T-helper 22 cell (primary cell): ENCODE measurements at regions not wholly inside any gene's neighbourhood (a gene's known extent, or its start where the extent isn't known, plus 50 kb on each side); places are given as distances from the start of the nearest gene placed in this dataset.

Experiments used
- DNase-seq: peaks from one replicate; pipeline ENCODE4 v3.0.0-alpha.2; 2020; ENCODE audit warnings: low read depth

DNA sequence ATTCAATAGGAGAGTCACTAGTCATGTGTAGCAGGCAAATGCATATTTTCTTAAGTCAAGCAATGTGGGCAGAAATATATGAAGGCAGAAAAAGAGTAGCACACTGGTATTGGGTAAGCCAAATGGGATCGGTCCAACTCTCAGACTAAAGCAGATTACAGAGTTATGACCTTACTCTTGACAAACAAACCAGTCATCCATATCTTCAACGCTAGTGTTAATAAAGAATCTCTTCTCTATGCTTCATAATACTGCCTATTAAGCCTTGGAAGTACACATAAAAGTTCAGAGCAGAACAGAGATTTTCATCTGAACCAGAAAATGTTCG, 320.2 kb upstream of the JARID2 start:
- no peak for DNase-seq

DNA sequence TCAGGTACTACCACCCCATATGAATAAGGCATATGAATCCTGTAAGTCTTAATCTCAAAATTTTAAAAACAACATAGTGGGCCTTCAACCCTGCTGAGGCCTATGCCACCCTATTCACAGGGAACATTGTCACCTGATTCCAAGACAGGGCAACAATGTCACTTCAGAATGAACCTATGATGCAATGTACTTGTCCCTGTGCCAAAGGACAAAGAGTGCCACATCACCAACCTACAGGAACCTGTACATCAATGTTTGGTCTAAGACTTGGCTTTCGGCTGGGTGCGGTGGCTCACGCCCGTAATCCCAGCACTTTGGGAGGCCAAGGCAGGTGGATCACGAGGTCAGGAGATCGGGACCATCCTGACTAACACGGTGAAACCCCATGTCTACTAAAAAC, 318.5 kb upstream of the JARID2 start:
- DNase-seq = no peak

DNA sequence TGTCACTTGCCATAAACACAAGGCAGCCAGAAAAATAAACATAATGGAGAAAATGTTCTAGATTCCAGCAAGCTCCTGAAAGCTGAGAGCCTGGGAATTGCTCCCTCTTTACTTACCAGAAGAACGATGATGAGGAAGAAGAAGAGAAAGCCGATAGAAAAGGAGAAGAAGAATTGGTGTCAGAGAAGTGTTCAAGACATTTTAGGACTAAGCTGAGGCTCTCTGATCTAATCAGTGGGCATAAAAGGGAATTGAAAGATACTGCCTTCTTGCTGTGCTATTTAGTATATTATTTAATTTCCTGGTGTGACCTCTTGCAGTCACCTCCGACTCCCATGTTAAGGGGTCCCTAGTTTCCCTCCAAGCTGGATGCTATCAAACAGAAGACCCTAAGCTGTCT, 316.6 kb upstream of the JARID2 start:
- no peak for DNase-seq

DNA sequence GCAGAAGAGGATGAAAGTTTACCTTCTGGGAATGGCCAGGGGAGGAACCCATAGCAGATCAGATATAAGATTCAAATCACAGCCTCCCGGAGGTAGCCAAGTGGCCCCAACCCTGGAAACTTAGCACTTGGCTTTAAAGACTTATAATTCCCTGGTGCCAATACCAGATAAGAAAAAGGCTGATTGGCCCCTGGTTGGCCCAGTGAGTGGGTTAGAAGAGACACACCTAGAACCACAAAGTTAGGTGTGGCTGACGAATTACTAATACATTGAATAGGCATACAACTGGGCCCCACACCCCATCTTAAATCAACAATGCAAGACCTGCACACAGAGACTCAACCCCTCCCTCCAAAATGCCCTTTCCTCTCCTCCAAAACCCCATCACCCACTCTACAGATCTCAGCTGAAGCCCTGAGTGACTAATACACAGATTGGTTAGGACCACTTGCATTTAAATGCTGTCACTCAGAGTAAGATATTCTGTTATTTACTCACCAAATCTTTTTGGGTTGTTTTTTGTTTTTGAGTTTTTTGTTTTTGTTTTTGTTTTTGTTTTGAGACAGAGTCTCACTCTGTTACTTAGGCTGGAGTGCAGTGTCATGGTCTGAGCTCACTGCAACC, 315.4 kb upstream of the JARID2 start:
- DNase-seq = no peak

DNA sequence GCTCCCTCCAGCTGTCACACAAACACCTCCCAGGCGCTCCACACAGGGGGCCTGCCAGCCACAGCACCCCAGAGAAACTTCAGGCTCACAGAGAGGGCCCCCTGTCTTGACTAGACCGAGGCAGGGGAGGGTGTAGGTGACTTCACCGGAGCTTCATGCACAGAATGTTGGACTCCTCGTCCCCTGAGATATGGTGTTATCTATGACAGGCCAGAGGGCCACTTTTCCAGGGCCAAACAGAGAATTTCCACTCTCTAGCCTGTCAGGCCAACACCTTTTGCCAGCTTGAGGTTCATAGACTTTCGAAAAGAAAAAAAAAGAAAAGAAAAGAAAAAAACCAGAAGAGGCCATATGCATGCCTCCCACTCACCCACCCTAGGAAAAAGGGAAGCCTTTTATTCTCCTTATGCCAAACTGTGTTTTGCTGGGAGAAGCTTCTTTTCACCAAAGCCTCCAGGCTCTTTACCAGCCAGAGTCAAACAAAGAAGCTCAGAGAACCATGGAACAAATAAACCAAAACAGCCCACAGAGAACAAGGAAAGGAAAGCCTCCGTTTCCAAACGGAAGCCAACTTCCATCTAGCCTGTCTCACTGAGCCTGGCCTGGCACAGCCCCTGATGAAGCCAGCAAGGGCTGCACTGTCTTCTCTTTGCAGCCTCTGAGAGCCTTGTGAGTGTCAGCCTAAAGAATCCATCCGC, 313.2 kb upstream of the JARID2 start:
- no peak for DNase-seq

DNA sequence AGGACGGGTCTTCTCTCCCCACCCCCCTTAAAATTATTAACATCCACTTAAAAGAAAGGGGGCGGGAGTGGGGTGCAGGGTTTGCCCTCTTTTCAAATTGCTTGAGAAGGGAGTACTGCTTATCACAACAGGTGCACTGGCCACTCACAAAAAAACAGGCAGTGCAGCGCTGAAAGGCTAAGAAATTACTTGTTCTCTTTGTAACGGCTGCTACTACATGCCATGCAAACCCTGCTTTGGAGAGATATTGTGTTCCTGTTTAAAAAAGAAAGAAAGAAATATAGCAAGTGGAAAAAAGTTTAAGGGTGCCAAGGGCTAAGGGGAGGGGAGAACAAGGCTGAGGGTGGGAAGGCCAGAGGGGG, 312.7 kb upstream of the JARID2 start:
- no peak for DNase-seq

DNA sequence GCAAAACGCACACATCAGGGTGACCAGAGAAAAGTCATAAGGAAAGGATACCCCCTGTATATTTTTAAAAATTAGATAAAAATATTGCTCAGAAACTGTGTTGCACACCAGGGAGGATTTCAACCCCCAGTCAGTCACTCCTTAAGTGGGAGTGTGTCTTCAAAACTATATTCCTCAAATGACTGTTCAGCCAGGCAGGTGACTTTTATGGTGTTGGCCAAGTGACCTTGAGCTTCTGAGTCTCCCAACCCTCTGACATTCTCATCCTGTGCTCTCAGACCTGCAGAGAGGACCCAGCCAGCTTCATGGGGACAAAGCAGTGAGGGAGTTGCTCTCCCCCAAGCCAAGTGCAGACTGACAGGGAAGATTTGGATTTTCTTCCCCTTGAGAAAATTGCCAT, 311.9 kb upstream of the JARID2 start:
- DNase-seq = no peak

DNA sequence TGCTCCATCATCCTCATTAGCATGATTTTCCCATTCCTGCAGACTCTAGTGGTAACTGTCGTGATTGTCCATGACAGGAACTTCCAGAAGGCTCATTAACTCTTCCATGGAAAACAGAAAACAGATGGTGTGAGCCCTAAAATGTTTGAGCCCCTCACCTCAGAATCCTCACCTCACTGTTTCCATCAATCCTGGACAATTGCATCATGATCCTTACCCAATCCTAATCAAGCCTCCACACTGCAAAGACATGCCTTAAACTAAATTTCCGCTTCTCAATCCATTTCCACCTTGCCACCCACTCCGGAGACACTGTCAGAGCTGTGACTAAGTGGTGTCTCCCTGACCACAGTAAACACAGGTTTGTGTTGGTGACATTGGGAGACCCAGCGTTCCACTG, 311.0 kb upstream of the JARID2 start:
- DNase-seq = no peak

DNA sequence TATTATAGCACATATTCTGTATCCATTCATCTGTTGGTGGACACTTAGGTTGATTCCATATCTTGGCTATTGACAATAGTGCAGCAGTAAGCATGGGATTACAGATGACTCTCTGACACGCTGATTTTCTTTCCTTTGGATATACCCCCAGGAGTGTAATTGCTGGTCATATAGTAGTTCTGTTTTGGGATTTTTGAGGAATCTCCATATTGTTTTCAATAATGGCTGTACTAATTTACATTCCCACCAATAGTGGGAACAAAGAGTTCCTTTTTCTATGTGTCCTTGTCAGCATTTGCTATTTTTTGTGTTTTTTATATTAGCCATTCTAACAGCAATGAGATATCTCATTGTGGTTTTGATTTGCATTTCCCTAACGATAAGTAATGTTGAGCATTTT, 309.0 kb upstream of the JARID2 start:
- no peak for DNase-seq

DNA sequence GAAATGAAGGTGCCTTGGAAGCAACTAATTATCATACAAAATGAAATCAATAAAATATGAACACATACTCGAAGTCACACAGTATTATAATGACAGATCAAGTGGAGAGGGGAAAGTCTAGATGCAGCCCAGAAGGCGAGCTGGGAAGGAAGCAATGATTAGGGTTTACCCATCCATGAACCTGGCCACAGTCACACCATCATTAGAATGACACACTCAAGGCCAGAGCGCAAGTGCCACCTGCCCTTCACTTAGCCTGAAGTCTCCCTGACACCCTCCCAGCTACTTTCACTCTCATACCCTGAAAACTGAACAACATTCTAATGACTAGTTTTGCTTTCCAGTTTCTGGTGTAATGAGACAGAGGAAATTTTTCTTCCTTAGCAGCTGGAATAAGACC, 302.8 kb upstream of the JARID2 start:
- DNase-seq = no peak

DNA sequence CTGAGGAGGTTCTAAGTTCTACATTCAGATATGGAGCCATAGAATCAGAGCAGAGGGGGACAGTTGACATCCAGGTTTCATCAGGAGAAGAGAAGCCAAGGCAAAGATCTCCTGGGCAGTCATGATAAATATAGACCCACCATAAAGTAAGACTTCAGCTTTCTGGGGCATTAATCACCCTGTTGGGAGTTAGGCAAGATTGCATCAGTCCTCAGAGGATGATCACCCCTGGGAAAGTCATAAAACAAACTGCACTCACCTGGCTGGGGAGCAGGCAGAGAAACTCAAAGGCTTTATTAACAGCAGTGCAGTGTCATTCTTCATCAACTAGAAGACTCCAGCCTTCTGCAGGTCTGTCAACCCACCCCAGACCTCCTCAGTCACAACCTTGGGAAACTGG, 301.3 kb upstream of the JARID2 start:
- DNase-seq = no peak

DNA sequence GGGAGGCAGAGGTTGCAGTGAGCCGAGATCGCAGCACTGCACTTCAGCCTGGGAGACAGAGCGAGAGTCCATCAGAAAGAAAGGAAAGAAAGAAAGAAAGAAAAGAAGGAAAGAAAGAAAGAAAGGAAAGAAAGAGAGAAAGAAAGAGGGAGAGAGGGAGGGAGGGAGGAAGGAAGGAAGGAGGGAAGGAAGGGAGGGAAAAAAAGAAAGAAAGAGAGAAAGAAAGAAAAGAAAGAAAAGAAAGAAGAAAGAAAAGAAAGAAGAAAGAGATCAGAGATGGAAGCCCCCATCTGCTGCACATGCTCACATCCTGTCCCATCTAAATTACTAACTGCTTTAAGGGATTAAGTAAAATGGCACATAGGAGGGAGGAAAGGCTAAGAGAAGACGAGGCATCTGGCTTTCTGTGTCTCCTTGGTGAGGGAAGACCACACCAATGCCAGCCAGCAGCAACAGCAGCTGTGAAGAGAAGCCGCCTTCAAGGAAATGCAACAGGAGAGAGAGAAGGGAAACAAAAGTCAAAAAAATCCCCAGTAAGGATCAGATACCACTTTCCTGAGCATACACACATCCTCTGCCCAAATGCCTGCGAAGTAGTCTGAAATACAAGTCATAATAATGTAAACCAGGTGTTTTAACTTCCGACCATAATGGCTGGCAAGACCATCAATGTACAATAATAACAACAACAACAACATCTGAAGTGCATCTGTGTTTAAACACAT, 300.2 kb upstream of the JARID2 start:
- DNase-seq = no peak

DNA sequence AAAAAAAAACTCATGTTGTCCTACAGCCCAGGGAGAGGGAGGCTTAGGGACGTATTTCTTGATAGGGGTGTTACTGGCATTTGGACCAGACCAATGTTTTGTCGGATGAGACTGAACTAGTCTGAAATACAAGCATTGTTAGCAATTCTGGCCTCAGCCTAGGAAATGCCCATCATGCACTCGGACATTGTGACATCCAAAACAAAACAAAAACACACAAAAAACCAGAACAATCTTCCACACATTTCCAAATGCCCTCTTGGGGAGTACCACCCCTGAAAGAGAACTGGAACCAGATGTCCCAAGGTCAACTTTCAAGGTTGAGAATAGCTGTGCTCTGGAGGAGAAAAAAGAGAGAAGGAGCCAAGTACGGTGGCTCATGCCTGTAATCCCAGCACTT, 299.1 kb upstream of the JARID2 start:
- DNase-seq = no peak

DNA sequence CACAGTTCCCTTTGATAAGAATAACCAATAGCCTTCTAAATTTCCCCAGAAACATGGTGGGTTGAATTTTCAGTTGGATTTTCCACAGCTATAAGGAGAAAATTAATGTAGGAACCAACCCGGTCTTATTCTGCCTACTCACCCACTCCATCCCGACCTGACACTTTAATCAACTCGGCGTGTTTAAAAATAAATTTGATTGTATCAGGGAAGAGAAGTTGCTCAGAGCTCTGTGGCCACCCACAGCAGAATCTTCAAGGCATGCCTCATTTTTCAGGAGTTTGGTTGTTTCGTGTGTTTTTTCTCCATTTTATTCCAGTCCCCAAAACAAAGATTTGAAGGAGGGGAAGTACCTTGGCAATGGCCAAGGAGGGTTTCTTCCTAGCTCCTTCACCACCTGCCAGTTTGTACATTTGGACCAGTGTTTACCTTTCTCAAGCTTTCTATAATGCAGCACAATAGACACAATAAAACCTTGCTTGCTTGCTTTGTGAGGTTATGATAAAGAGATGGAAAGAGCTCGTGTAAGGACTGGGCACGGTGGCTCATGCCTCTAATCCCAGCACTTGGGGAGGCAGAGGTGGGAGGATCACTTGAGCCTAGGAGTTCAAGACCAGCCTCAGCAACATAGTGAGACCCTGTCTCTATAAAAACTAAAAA, 297.2 kb upstream of the JARID2 start:
- no peak for DNase-seq

DNA sequence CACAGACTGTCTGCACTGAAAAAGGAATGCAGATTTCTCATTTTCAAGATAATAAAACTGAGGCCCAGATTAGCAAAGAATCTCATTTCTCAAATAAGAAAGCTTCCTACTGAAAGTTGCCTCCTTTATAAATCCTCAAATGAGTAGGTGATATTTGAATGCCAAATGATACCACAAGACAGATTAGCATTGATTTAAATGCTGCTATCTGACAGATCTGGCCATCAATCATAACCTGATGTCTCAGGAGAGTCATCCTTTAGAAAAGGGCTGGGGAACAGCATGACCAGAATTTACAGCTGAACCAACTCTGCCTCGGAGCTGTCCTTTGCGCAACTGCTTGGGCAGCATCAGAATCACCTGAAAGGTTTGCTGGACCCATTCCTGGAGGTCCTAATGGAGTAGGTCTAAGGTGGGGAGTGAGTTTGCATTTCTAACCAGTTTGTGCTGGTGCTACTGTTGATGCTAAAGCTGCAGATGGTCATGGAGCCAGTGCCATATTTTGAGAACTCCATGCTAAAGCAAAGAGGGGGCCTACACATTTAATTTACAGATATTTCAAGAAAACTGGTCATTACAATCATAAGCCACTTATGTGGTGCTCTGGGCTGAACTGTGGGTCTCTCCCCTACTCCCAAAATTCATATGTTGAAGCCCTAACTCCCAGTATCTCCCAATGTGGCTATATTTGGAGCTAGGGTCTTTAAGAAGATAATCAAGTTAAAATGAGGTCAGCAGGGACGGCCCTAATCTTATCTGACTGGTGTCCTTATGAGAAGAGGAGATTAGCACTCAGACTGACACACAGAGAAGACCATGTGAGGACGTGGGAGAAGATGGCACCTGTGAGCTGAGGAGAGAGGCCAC, 295.5 kb upstream of the JARID2 start:
- no peak for DNase-seq

DNA sequence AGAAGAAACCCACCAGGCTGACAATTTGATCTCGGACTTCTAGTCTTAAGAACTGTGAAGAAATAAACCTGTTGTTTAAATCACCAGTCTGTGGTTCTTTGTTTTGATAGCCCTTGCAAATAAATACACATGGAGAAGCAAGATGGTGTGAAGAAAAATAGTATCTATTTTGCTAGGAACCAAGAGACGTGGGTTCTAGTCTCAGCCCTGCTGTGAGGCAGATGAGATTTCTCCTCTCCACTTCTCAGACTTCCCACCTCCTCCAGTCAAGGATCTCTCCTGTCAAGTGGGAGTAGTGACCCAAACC, 294.9 kb upstream of the JARID2 start:
- DNase-seq = no peak

DNA sequence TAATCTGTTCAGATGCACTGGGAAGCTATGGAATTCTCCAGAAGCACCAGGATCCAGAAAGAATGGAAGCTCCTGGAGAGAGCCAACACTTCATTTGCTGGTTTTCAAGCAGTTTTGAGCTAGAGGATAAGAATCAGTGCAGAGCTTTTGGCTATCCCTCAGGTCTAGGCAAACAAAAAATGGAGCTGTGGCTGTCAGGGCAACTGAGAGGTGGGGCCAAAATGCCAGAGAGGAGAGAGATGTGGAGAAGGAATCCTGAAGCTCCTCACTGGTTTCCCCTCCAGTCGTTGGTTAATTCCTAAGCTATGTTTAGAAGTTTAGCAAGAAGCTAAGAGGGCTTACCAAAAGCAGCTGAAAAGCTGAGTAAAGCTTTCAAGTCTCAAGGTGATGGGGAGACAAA, 294.2 kb upstream of the JARID2 start:
- no peak for DNase-seq

DNA sequence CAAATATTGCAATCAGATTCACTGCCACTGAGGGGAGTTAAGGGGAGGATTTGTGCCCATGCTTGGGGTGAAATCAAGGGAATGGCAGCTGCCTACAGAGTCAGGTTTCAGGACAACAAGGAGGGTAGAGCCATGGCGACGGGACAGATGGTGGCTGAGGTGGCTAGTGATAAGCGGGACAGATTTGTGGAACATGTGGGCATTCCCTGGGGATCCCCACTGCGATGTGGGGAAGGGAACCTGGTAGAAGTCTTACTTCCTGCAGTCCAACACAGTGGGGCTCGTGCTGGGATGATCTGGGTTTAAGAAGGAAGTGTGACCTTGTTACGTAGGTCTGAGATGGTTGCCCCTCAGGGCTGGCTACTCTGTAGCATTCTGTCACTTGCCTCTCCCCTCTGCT, 292.0 kb upstream of the JARID2 start:
- DNase-seq = no peak

DNA sequence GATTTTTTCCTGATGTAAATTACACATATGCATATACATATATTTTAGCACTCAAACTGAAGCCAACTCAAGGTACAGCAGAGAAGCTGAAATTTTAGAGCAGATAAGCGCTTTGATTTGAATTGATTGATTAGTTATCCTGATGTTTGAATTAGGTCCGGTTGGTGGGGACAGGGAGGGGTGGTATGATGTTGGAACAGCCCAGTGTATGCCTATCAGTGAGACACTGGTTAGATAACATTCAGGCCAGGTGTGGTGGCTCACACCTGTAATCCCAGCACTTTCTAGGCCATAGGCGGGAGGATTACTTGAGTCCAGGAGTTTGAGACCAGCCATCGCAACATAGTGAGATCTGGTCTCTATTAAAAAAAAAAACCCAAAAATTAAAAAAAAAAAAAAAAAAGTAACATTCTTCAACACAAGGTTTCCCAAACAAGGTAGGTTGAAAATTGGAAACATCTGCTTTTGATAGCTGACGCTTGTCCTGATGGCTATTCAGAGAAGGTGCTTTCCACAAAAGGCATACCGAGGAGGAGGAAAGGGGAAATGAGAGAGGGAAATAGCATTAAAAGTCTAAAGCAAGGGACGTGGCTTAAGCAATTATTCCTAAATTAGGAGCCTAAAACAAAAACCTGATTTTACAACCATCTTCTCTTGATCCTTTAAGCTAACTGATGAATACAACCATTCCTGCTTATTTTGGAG, 288.4 kb upstream of the JARID2 start:
- no peak for DNase-seq

DNA sequence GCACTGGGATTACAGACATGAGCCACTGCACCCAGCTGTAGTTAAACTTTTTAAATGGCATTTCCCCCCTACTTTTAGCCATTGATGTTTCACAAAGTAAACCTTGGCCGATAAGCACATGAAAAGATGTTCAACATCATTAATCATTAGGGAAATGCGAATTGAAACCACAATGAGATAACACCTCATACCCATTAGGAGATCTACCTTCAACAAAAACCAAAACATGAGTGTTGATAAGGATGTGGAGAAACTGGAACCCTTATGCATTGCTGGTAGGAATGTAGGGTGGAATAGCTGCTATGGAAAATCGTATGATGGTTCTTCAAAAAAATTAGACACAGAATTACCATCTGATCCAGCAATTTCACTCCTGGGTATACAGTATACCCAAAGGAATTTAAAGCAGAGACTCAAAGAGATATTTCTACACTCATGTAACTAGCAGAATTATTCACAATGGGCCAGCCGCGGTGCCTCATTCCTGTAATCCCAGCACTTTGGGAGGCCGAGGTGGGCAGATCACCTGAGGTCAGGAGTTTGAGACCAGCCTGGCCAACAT, 286.5 kb upstream of the JARID2 start:
- DNase-seq = no peak

DNA sequence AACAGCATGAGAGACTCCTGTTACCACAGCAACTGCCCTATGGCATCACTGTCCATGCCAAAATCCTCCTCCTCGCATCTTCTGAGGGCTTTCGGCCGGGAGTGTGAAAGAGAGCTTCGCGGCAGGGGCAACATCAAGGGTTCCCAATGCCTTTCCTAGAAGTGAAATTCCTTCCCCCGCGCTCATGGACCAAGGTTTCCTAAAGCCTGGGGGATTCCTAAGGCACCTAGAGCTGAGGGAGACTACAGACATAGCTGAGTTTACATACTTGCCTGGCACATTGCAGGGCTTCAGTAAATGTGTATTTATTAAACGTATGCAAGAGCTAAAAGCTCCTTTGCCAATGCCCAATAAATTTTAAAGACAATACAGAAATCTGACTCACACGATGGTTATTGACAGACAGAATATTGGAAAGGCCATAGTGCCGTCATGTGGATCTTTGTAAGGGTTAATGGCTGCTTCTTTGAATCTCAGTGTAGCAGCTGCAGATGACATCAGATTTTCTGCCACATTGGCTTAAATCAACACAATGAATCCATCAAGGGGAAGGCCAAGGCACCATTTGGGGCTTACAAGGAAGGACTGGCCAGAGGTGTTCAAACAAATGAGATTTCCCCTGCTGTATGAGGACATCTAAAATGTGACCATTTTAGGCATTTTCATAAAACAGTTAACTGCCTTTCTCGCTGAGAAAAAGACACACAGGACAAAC, 281.2 kb upstream of the JARID2 start:
- DNase-seq = no peak
